NB4 (cell line): ENCODE measurements at regions not wholly inside any gene's neighbourhood (a gene's known extent, or its start where the extent isn't known, plus 50 kb on each side); places are given as distances from the start of the nearest gene placed in this dataset.

Source experiments
- DNase-seq: peaks from one replicate; pipeline ENCODE4 v3.0.0; 2010; ENCODE audit warnings: low read depth
- H3K4me3 ChIP-seq: one replicate; pipeline ENCODE4 v1.5.1; 2011; ENCODE audit warnings: mild to moderate bottlenecking, low read depth, low read length, moderate library complexity
- MYC ChIP-seq: IDR thresholded peaks from 2 replicates; pipeline ENCODE4 v1.6.1; 2011; ENCODE audit warnings: low read depth, low read length
- POLR2A ChIP-seq: IDR thresholded peaks from 2 replicates; pipeline ENCODE4 v1.6.1; 2011; ENCODE audit warnings: mild to moderate bottlenecking; ENCODE audit not compliant: insufficient read length; ENCODE audit errors: extremely low read depth
- TF ChIP-seq, protein P1 (sequence below): IDR thresholded peaks from 2 replicates; pipeline ENCODE4 v1.6.1; 2011; ENCODE audit warnings: low read depth, low read length
- TF ChIP-seq, protein P2 (sequence below): IDR thresholded peaks from one replicate; pipeline ENCODE4 v1.5.1; 2012; ENCODE audit warnings: low read depth, low read length

DNA sequence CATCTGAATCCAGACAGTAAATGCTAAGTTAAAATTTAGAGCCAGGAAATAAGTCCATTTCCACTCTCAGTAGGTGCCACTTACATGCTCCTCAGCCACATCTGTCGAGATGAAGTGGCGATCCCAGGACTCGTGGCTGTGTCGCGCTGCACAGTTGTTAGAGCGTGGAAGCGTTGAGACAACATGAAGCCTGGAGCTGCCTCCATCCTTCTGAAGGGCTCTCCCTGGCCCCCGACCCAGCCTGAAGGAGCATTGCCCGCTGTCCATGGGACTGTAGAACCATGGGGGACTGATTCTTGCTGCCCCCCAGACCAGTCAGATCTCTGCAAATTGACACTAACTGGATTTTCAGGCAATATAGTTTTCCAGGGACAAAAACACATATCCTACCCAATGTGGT, 58.9 kb downstream of the IRX1 start:
- H3K4me3 ChIP-seq: no peak overlapping the region
- TF ChIP-seq MYC (no peak), POLR2A (no peak)
- TF ChIP-seq, protein P1, sequence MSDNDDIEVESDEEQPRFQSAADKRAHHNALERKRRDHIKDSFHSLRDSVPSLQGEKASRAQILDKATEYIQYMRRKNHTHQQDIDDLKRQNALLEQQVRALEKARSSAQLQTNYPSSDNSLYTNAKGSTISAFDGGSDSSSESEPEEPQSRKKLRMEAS: no peak
- TF ChIP-seq, protein P2, sequence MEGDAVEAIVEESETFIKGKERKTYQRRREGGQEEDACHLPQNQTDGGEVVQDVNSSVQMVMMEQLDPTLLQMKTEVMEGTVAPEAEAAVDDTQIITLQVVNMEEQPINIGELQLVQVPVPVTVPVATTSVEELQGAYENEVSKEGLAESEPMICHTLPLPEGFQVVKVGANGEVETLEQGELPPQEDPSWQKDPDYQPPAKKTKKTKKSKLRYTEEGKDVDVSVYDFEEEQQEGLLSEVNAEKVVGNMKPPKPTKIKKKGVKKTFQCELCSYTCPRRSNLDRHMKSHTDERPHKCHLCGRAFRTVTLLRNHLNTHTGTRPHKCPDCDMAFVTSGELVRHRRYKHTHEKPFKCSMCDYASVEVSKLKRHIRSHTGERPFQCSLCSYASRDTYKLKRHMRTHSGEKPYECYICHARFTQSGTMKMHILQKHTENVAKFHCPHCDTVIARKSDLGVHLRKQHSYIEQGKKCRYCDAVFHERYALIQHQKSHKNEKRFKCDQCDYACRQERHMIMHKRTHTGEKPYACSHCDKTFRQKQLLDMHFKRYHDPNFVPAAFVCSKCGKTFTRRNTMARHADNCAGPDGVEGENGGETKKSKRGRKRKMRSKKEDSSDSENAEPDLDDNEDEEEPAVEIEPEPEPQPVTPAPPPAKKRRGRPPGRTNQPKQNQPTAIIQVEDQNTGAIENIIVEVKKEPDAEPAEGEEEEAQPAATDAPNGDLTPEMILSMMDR: no peak
- no peak for DNase-seq

DNA sequence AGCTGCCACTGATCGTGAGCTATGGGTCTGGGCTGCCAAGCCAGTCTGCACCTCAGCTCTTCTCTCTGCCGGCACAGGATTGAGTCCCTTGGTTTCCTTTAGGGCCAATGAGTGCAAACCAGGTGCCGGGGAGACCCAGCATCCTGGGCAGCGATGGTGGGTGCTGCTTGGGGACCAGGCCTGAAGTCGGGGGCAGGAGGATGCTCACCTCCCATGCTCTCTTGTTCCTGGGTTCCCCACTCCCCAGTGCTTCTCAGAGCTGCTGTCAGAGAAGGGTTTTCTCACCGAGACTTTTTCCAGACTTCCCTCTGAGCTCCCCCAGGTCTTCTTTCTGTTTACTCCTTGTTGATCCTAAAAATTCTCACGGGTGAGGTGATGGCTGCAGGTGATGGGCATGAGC, 61.2 kb downstream of the IRX1 start:
- H3K4me3 ChIP-seq: no peak overlapping the region
- TF ChIP-seq, protein P2: no peak
- DNase-seq: no peak

DNA sequence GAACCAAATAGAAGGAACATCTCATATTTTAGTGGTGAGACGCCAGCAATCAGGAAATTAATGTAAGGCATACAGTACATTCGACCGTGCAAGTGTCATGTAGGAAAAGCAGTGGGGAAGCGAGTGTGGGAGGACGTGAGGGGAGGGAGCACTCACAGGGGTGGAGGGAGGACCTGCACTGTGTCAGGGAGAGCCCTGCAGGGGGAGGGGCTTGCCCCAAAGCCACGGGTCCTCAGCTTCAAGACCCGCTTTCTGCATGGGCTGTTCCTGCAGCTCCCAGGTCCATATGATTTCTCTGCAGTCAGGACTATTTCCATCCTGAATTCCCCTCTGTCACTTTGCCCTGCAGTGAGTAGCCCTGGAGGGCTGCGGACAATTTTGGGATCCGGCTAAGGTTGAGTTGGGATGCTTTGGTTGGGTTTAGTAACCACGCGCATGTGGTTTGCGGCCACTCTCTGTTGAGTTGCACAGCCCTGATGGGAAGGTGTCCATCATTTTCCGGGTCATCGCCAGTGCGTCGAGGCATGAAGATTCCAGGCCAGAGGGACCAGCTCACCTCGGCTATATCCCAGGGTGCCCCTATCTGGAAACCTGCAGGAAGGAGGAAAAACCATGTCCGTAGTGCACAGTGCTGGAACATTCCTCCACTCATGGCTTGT, 61.9 kb downstream of the IRX1 start:
- TF ChIP-seq MYC (no peak), POLR2A (no peak)
- TF ChIP-seq, protein P1: no peak
- TF ChIP-seq, protein P2: no peak
- H3K4me3 ChIP-seq: no peak overlapping the region
- DNase-seq: no peak

DNA sequence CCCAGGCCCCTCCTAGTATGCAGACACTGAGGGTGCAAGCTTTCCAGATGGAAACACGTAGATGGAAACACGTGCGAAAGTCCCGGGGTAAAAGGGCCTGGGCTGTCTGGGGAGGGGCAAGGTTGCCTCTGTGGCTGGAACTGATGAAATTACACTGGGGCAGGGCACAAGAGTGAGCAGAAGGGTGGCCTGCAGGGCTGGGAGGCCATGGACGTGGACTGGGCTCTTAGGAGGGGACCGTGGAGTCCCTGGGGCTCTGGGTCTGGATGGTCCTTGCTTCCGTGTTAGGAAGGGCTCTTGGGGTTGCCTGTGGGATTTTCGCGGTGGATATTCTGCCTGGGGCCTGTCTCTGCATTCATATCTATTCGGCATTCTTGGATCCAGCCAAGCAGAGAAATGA, 63.3 kb downstream of the IRX1 start:
- TF ChIP-seq, protein P1: no peak
- no peak for TF ChIP-seq MYC
- TF ChIP-seq, protein P2: no peak
- no peak overlapping the region for H3K4me3 ChIP-seq
- no peak for DNase-seq

DNA sequence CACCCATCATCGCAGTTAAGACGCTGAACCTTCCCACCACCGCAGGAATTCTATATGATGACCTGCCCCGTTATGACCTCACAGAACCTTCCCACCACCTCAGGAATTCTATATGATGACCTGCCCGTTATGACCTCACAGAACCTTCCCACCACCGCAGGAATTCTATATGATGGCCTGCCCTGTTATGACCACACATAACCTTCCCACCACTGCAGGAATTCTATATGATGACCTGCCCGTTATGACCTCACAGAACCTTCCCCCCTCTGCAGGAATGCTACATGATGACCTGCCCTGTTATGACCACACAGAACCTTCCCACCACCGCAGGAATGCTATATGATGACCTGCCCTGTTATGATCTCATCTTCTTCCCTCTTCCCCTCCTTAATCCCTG, 64.3 kb downstream of the IRX1 start:
- DNase-seq: peak; percentile 21
- no peak overlapping the region for H3K4me3 ChIP-seq
- TF ChIP-seq, protein P2: no peak
- TF ChIP-seq POLR2A (no peak), MYC (no peak)
- TF ChIP-seq, protein P1: no peak

DNA sequence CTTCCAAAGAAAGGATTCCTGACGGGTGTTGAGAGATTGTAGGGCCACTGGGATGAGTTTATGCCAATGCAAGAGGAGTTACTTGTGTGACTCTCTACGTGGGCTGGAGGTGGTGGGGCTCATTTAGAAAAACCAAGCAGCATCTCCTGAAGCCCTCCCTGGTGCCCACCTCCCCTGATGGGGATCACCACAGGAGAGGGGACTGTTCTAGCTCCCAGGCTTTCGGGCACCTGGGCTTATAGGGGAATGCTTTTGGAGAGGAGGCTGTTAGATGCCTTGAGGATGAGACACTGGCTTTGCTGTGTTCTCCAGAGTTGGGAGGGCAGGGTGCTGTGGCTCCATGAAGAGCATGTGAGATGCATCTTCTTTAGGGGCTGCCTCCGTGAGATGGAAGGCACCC, 65.0 kb downstream of the IRX1 start:
- H3K4me3 ChIP-seq: no peak overlapping the region
- DNase-seq: no peak
- TF ChIP-seq, protein P1: no peak
- TF ChIP-seq POLR2A: no peak
- TF ChIP-seq, protein P2: no peak
- TF ChIP-seq MYC: no peak
